ENCODE measurements at regions not wholly inside any gene's neighbourhood (a gene's known extent, or its start where the extent isn't known, plus 50 kb on each side); places are given as distances from the start of the nearest gene placed in this dataset.

DNA sequence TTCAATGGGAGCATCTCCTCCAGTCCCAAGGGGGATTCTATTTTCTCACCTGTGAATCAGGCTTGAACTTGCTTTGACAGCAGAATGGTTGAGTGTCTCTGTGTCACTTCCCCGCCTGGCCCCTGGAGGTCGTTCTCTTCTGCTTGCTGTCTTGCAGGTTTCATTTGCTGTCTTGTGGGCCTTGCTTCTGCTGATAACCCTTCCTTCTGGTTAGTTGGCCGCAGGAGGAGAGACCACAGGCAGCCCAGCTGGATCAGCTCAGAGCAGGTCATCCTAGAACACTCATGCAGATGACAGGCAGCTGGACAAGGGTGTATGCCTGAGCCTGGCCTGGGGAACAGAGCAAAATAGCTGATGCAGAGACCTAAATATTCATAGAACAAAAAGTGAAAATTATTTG lies 344.2 kb upstream of the ADARB2 start:
- no peak overlapping the region for H3K4ac ChIP-seq (ENCODE audit: low read depth, low read length)
- dilution Hi-C loops (cut with HindIII; ENCODE audit: low sequenced_read_pairs, unreplicated experiment) (no loop called here), intact Hi-C loops (cut with micrococcal nuclease) (no loop called here), in situ Hi-C loops (cut with MboI; ENCODE audit: low sequenced_read_pairs) (no loop called here)
- H2BK120ac ChIP-seq (ENCODE audit: low read depth, low read length): no peak overlapping the region
- no peak overlapping the region for H3K14ac ChIP-seq (replicated peaks; ENCODE audit: low read depth, low read length)
- ChIA-PET CTCF (no interaction called here), POLR2A (ENCODE audit: unreplicated experiment) (no interaction called here)
- H3K27me3 ChIP-seq (ENCODE audit: control insufficient read depth, insufficient read depth, low read length): no peaks in the 10 kb centered on the region
- H3K9me3 ChIP-seq (ENCODE audit: control insufficient read depth, insufficient read depth, low read length): peaks cover 31% of the 10 kb centered on the region
- BruUV-seq (replicated peaks): no TSS peak
- no peaks in the 10 kb centered on the region for H4K20me1 ChIP-seq (ENCODE audit: insufficient read depth, low read length)
- no peaks in the 10 kb centered on the region for H3K4me1 ChIP-seq (ENCODE audit: control insufficient read depth, insufficient read depth, low read length)
- no peak overlapping the region for H2AK9ac ChIP-seq (replicated peaks; ENCODE audit: low read depth, low read length, poor library complexity)
- H2AFZ ChIP-seq (replicated peaks; ENCODE audit: low read length, poor library complexity): no peak overlapping the region
- no peak overlapping the region for H4K5ac ChIP-seq (ENCODE audit: low read depth, low read length)
- no peak overlapping the region for H2BK15ac ChIP-seq (ENCODE audit: low read depth, low read length)
- H3K9ac ChIP-seq (ENCODE audit: low read depth, low read length): no peak overlapping the region
- no peaks in the 10 kb centered on the region for H3K36me3 ChIP-seq (ENCODE audit: control insufficient read depth, insufficient read depth, low read length)
- no peak overlapping the region for H2BK5ac ChIP-seq (ENCODE audit: low read depth, low read length, poor library complexity, severe bottlenecking)
- no peak overlapping the region for H3K27ac ChIP-seq (ENCODE audit: insufficient read depth, low read length)
- no peak overlapping the region for H2AK5ac ChIP-seq (ENCODE audit: low read depth, low read length)
- H3K4me3 ChIP-seq (ENCODE audit: insufficient read depth, low read depth, low read length): no peak overlapping the region
- no peak for TF ChIP-seq MAFK (IDR thresholded peaks at IDR 0.05; ENCODE audit: low read depth, low read length)
- no peak for TF ChIP-seq POLR2A (IDR thresholded peaks at IDR 0.05; ENCODE audit: low read depth, low read length)
- no peak overlapping the region for H3K18ac ChIP-seq (ENCODE audit: low read depth, low read length)
- no peaks in the 10 kb centered on the region for H3K79me1 ChIP-seq (ENCODE audit: low read depth in 1 of 2, low read length in 2 of 2)
- no CpG with 5 or more reads among the region's 3 CpGs for WGBS, 2 experiments (ENCODE audit: extremely low coverage in 2 of 2, insufficient read length in 1 of 2)
- ATAC-seq (ENCODE audit: low read depth) (no peak), DNase-seq (no peak)
- H3K4me2 ChIP-seq (ENCODE audit: low read depth, low read length): no peak overlapping the region
- H4K8ac ChIP-seq (ENCODE audit: low read depth in 2 of 2, low read length in 2 of 2): no peak overlapping the region
- no peak overlapping the region for H3K23ac ChIP-seq (ENCODE audit: low read depth, low read length)
- H2BK20ac ChIP-seq (ENCODE audit: low read depth, low read length): no peak overlapping the region
- H4K91ac ChIP-seq (ENCODE audit: insufficient read depth, low read depth, low read length): no peak overlapping the region
- no peaks in the 10 kb centered on the region for H3K9me1 ChIP-seq (ENCODE audit: insufficient read depth, low read length)
- no peak overlapping the region for H3K56ac ChIP-seq (ENCODE audit: extremely low read depth, insufficient read depth, low read length)
